ENCODE measurements at regions not wholly inside any gene's neighbourhood (a gene's known extent, or its start where the extent isn't known, plus 50 kb on each side); places are given as distances from the start of the nearest gene placed in this dataset.

DNA sequence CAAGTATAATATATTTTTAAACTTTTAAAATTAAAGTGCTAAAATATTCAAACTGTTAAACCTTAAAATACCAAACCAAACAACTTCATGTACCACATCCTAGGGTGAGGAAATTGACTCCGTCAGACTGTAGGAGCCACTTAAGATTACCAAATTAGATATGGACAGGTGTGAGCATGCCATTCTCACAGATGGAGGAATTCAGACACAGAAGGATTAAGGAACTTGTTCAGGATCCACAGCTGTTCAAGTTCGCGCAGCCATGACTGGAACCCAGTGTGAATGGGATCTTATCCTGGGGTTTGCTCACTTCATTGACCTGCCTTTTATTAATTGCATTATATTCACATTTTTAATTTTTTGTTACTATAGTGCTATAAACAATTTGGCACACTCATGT lies 224.9 kb upstream of the PCDH7 start:
- TF ChIP-seq EZH2 (IDR thresholded peaks at IDR 0.05; ENCODE audit: borderline replicate concordance) (no peak), CTCF (IDR thresholded peaks at IDR 0.05; ENCODE audit: poor library complexity) (no peak), EZH2phosphoT487 (IDR thresholded peaks at IDR 0.05; ENCODE audit: low read depth, severe bottlenecking, unreplicated experiment) (no peak)
- Histone ChIP-seq H3K9me2 (replicated peaks; ENCODE audit: insufficient read depth) (no peaks in the 10 kb centered on the region), H3K27ac (no peak overlapping the region), H3K36me3 (replicated peaks; ENCODE audit: insufficient read depth, low read depth) (no peaks in the 10 kb centered on the region), H3K4me2 (no peak overlapping the region), H3K27me3 (no peaks in the 10 kb centered on the region), H2AFZ (no peak overlapping the region), H3K4me3 (no peak overlapping the region), H3K79me2 (no peaks in the 10 kb centered on the region), H4K20me1 (ENCODE audit: insufficient read depth, poor library complexity, severe bottlenecking) (no peaks in the 10 kb centered on the region), H3K4me1 (ENCODE audit: insufficient read depth) (no peaks in the 10 kb centered on the region), H3K9me3 (ENCODE audit: low read depth) (no peaks in the 10 kb centered on the region)
- 91% methylated on average over 3 of the region's 3 CpGs for WGBS (ENCODE audit: low lambda C conversion rate, missing lambda C conversion rate)
- no peak for DNase-seq (ENCODE audit: low spot score)

- Histone ChIP-seq H3K79me2 (no peaks in the 10 kb centered on the region), H3K27ac (no peak overlapping the region), H3K36me3 (replicated peaks; ENCODE audit: insufficient read depth, low read depth) (no peaks in the 10 kb centered on the region), H3K9me2 (replicated peaks; ENCODE audit: insufficient read depth) (no peaks in the 10 kb centered on the region), H2AFZ (no peak overlapping the region), H3K4me2 (no peak overlapping the region), H3K9me3 (ENCODE audit: low read depth) (no peaks in the 10 kb centered on the region), H3K4me3 (no peak overlapping the region), H4K20me1 (ENCODE audit: insufficient read depth, poor library complexity, severe bottlenecking) (no peaks in the 10 kb centered on the region), H3K4me1 (ENCODE audit: insufficient read depth) (no peaks in the 10 kb centered on the region), H3K27me3 (no peaks in the 10 kb centered on the region)
- WGBS (ENCODE audit: low lambda C conversion rate, missing lambda C conversion rate), result 94% methylated on average over 3 of the region's 3 CpGs
- no peak for DNase-seq (ENCODE audit: low spot score)
- no peak for TF ChIP-seq EZH2 (IDR thresholded peaks at IDR 0.05; ENCODE audit: borderline replicate concordance)
- no peak for TF ChIP-seq EZH2phosphoT487 (IDR thresholded peaks at IDR 0.05; ENCODE audit: low read depth, severe bottlenecking, unreplicated experiment)
- no peak for TF ChIP-seq CTCF (IDR thresholded peaks at IDR 0.05; ENCODE audit: poor library complexity)
These were observed 224.4 kb upstream of the PCDH7 start for GRCh38 chr4:30495651-30496310.

DNA sequence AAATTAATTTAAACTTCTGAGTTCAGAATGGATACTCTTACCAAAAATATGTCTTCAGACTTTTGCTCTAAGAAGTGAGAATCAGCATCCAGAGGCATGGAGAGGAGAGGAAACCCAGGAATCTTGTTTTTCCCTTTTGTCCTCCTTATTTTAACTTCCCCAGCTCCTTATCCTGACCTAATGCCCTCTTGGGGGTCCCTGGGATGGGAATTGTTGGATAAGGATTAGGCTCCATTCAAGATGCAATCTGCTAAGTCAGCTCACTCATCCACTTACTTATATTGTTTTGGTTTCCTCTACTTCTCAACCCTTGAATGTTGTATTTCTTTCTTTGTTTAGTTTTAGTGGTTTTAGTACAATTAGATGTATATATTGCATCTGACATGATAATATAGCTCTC lies 208.4 kb upstream of the PCDH7 start:
- Histone ChIP-seq H3K4me2 (no peak overlapping the region), H3K9me3 (ENCODE audit: low read depth) (no peaks in the 10 kb centered on the region), H3K36me3 (replicated peaks; ENCODE audit: insufficient read depth, low read depth) (no peaks in the 10 kb centered on the region), H4K20me1 (ENCODE audit: insufficient read depth, poor library complexity, severe bottlenecking) (no peaks in the 10 kb centered on the region), H3K27me3 (no peaks in the 10 kb centered on the region), H3K27ac (no peak overlapping the region), H3K4me3 (no peak overlapping the region), H2AFZ (no peak overlapping the region), H3K4me1 (ENCODE audit: insufficient read depth) (no peaks in the 10 kb centered on the region), H3K79me2 (no peaks in the 10 kb centered on the region), H3K9me2 (replicated peaks; ENCODE audit: insufficient read depth) (no peaks in the 10 kb centered on the region)
- TF ChIP-seq EZH2 (IDR thresholded peaks at IDR 0.05; ENCODE audit: borderline replicate concordance) (no peak), EZH2phosphoT487 (IDR thresholded peaks at IDR 0.05; ENCODE audit: low read depth, severe bottlenecking, unreplicated experiment) (no peak), CTCF (IDR thresholded peaks at IDR 0.05; ENCODE audit: poor library complexity) (no peak)
- DNase-seq (ENCODE audit: low spot score), result no peak

DNA sequence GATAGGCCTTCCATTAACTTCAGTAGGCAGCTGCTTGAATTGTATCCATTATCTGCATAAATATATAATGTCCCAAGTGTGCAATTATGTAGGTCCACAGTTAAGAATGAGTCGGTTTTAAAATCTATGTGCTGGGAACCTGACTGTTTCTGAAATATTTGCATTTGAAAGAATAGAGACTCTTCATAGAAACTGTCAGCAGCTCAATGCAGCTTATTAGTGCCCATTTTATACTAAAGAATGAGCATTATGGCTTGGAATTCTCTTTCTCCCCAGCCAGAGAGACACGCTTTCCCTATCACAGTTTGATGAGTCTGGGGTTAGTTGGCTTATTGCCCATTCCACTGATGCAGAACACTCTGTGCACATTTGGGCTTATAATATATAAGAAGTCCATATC lies 202.0 kb upstream of the PCDH7 start:
- H3K27me3 ChIP-seq, result no peaks in the 10 kb centered on the region
- H3K4me1 ChIP-seq (ENCODE audit: insufficient read depth), result no peaks in the 10 kb centered on the region
- 44% methylated on average over 2 of the region's 2 CpGs for WGBS (ENCODE audit: low lambda C conversion rate, missing lambda C conversion rate)
- no peak overlapping the region for H3K27ac ChIP-seq
- no peak overlapping the region for H3K4me3 ChIP-seq
- TF ChIP-seq EZH2phosphoT487 (IDR thresholded peaks at IDR 0.05; ENCODE audit: low read depth, severe bottlenecking, unreplicated experiment), result no peak
- TF ChIP-seq EZH2 (IDR thresholded peaks at IDR 0.05; ENCODE audit: borderline replicate concordance), result no peak
- no peak for TF ChIP-seq CTCF (IDR thresholded peaks at IDR 0.05; ENCODE audit: poor library complexity)
- no peaks in the 10 kb centered on the region for H3K36me3 ChIP-seq (replicated peaks; ENCODE audit: insufficient read depth, low read depth)
- H2AFZ ChIP-seq, result no peak overlapping the region
- H3K79me2 ChIP-seq, result no peaks in the 10 kb centered on the region
- no peaks in the 10 kb centered on the region for H4K20me1 ChIP-seq (ENCODE audit: insufficient read depth, poor library complexity, severe bottlenecking)
- no peaks in the 10 kb centered on the region for H3K9me3 ChIP-seq (ENCODE audit: low read depth)
- no peak for DNase-seq (ENCODE audit: low spot score)
- H3K9me2 ChIP-seq (replicated peaks; ENCODE audit: insufficient read depth), result no peaks in the 10 kb centered on the region
- no peak overlapping the region for H3K4me2 ChIP-seq

All from hepatocyte (in vitro differentiated cells).